Lung (tissue), 11 donors: ENCODE measurements at regions not wholly inside any gene's neighbourhood (a gene's known extent, or its start where the extent isn't known, plus 50 kb on each side); places are given as distances from the start of the nearest gene placed in this dataset.

ENCODE experiments used
- ATAC-seq: fragments of 200-7000 bp; cut with Tn5 transposase; one replicate; pipeline ENCODE4 v1.9.1; 2020; ENCODE audit warnings: moderate number of reproducible peaks; ENCODE audit not compliant: insufficient read depth, low FRiP score
- DNase-seq, 3 donors: peaks; one replicate each; pipeline ENCODE4 v3.0.0-alpha.2; 2013 to 2017
- H3K27ac ChIP-seq, 2 donors: one replicate each; pipeline ENCODE4 v1.5.1; 2013; ENCODE audit warnings: mild to moderate bottlenecking in 2 of 2, moderate library complexity in 2 of 2, control low read depth in 1 of 2, inconsistent platforms in 1 of 2, low read depth in 1 of 2, low read length in 1 of 2
- H3K27me3 ChIP-seq, 3 donors: one replicate each; pipeline ENCODE4 v1.5.1; 2013; ENCODE audit warnings: low read length in 2 of 3; ENCODE audit not compliant: control insufficient read depth in 3 of 3, insufficient read depth in 3 of 3
- H3K36me3 ChIP-seq, 4 donors: one replicate each; pipeline ENCODE4 v1.5.1; 2013; ENCODE audit warnings: low read length in 4 of 4, mild to moderate bottlenecking in 1 of 4, moderate library complexity in 1 of 4; ENCODE audit not compliant: control insufficient read depth in 4 of 4, insufficient read depth in 4 of 4
- H3K4me1 ChIP-seq, 5 donors: one replicate each; pipeline ENCODE4 v1.5.1; 2013; ENCODE audit warnings: low read length in 5 of 5, mild to moderate bottlenecking in 2 of 5, moderate library complexity in 1 of 5; ENCODE audit not compliant: control insufficient read depth in 5 of 5, insufficient read depth in 5 of 5
- H3K4me3 ChIP-seq: one replicate; pipeline ENCODE4 v1.5.1; 2013; ENCODE audit warnings: mild to moderate bottlenecking, control low read depth, moderate library complexity
- H3K9ac ChIP-seq, 2 donors: one replicate each; pipeline ENCODE4 v1.5.1; 2013; ENCODE audit warnings: low read length in 2 of 2, control low read depth in 1 of 2; ENCODE audit not compliant: insufficient read depth in 1 of 2
- H3K9me3 ChIP-seq, 4 donors: one replicate each; pipeline ENCODE4 v1.5.1; 2013; ENCODE audit warnings: low read length in 3 of 4, mild to moderate bottlenecking in 1 of 4, moderate library complexity in 1 of 4; ENCODE audit not compliant: control insufficient read depth in 4 of 4, insufficient read depth in 3 of 4
- CTCF ChIP-seq: IDR thresholded peaks from 2 replicates; pipeline ENCODE4 v1.5.1; 2012; ENCODE audit warnings: mild to moderate bottlenecking; ENCODE audit errors: control extremely low read depth, extremely low read depth
- WGBS, 2 donors: extraction: QIAGEN DNeasy Blood & Tissue Kit; methylation state at CpG; one replicate each; pipeline ENCODE4 v1.1.7; 2013; 5-methylcytosine and 5-hydroxymethylcytosine counted together
- donor health status: control.
- donor health status: control.
- donor health status: Bipolar disorder and iron deficiency.
- donor health status: healthy.
- donor health status: DM: yes; HTN: yes; CAD: no.

GRCh38 chr10:84029840-84030239 lies 109.5 kb upstream of the GHITM start:
- Histone ChIP-seq H3K27ac (no peak overlapping the region), H3K4me3 (no peak overlapping the region), H3K4me1 (no peaks in the 10 kb centered on the region), H3K27me3 (no peaks in the 10 kb centered on the region), H3K9me3 (no peaks in the 10 kb centered on the region), H3K9ac (no peak overlapping the region), H3K36me3 (no peaks in the 10 kb centered on the region)
- no peak for TF ChIP-seq CTCF
- WGBS, 2 donors = 66 to 72% methylated on average over 4 of the region's 4 CpGs
- ATAC-seq = no peak
- DNase-seq = no peak

GRCh38 chr10:84038035-84038434 lies 101.3 kb upstream of the GHITM start:
- WGBS, 2 donors = 76 to 84% methylated on average over 2 of the region's 2 CpGs
- H3K4me1 ChIP-seq = no peaks in the 10 kb centered on the region
- ATAC-seq = no peak

GRCh38 chr10:84039957-84040356 lies 99.4 kb upstream of the GHITM start:
- no peaks in the 10 kb centered on the region for H3K27me3 ChIP-seq
- DNase-seq (no peak), ATAC-seq (no peak)

More at GRCh38 chr10:84038035-84038434, 101.3 kb upstream of the GHITM start:
- TF ChIP-seq CTCF = no peak
- Histone ChIP-seq H3K36me3 (no peaks in the 10 kb centered on the region), H3K9ac (no peak overlapping the region), H3K9me3 (no peaks in the 10 kb centered on the region), H3K4me3 (no peak overlapping the region), H3K27ac (no peak overlapping the region), H3K27me3 (no peaks in the 10 kb centered on the region)
- no peak for DNase-seq

More at GRCh38 chr10:84039957-84040356, 99.4 kb upstream of the GHITM start:
- H3K27ac ChIP-seq = no peak overlapping the region
- WGBS, 2 donors = 83 to 84% methylated on average over 5 of the region's 5 CpGs
- H3K4me3 ChIP-seq = no peak overlapping the region
- no peaks in the 10 kb centered on the region for H3K36me3 ChIP-seq
- H3K9ac ChIP-seq = no peak overlapping the region
- no peaks in the 10 kb centered on the region for H3K9me3 ChIP-seq
- H3K4me1 ChIP-seq = no peaks in the 10 kb centered on the region
- no peak for TF ChIP-seq CTCF
